OCI-LY7 (cell line): ENCODE measurements at regions not wholly inside any gene's neighbourhood (a gene's known extent, or its start where the extent isn't known, plus 50 kb on each side); places are given as distances from the start of the nearest gene placed in this dataset.

ENCODE experiments used
- BruUV-seq: library from RNA; stranded (reverse); fragments of 400-500 nt; replicated peaks from 2 replicates; lab custom pipeline; 2021; lab: Mats Ljungman, UMichigan
- CTCF ChIA-PET: fragments of 300-600 bp; sonication (Branson Sonifier 250); formaldehyde crosslinking; loops from one replicate; lab custom pipeline; 2022; ENCODE audit warnings: antibody characterized with exemption; ENCODE audit not compliant: unreplicated experiment; lab: Charles Lee
- POLR2A ChIA-PET: fragments of 300-600 bp; sonication (Branson Sonifier 250); formaldehyde crosslinking; loops from one replicate; lab custom pipeline; 2022; ENCODE audit warnings: antibody characterized with exemption; lab: Charles Lee
- DNase-seq: peaks from one replicate; pipeline ENCODE4 v3.0.0-alpha.2; 2015; ENCODE audit warnings: low spot score
- H2AFZ ChIP-seq: fragments of 200-600 bp; sonication (generic), shearing (Covaris generic); 2 replicates; pipeline ENCODE4 v1.6.1; 2014; ENCODE audit warnings: mild to moderate bottlenecking, antibody characterized with exemption, low read length, moderate library complexity
- H3K27ac ChIP-seq: fragments of 200-600 bp; sonication (generic); 2 replicates; pipeline ENCODE4 v1.5.1; 2014; ENCODE audit warnings: mixed run types, low read depth, mild to moderate bottlenecking, moderate library complexity, low read length, inconsistent platforms; ENCODE audit not compliant: poor library complexity, severe bottlenecking
- H3K36me3 ChIP-seq: fragments of 200-600 bp; sonication (generic); 2 replicates; pipeline ENCODE4 v1.6.1; 2014; ENCODE audit warnings: mild to moderate bottlenecking, antibody characterized with exemption, low read length, moderate library complexity, mixed read lengths; ENCODE audit not compliant: insufficient read depth
- H3K4me1 ChIP-seq: fragments of 200-600 bp; sonication (generic); 2 replicates; pipeline ENCODE4 v1.5.1; 2014; ENCODE audit warnings: mild to moderate bottlenecking, low read length; ENCODE audit not compliant: insufficient read depth, poor library complexity, severe bottlenecking
- H3K4me2 ChIP-seq: fragments of 200-600 bp; sonication (generic); 2 replicates; pipeline ENCODE4 v1.6.1; 2014; ENCODE audit warnings: mild to moderate bottlenecking, low read length
- H3K4me3 ChIP-seq: fragments of 200-600 bp; sonication (generic); 2 replicates; pipeline ENCODE4 v1.5.1; 2014; ENCODE audit warnings: mild to moderate bottlenecking, low read depth, low read length; ENCODE audit not compliant: poor library complexity, severe bottlenecking
- H3K79me2 ChIP-seq: fragments of 200-600 bp; sonication (generic); 2 replicates; pipeline ENCODE4 v1.6.1; 2016; ENCODE audit warnings: low read depth, mild to moderate bottlenecking, low read length, moderate library complexity, mixed read lengths; ENCODE audit not compliant: insufficient read depth
- H3K9me2 ChIP-seq: fragments of 200-600 bp; sonication (generic); 2 replicates; pipeline ENCODE4 v1.6.1; 2016; ENCODE audit warnings: mild to moderate bottlenecking, low read length, mixed read lengths; ENCODE audit not compliant: insufficient read depth
- H3K9me3 ChIP-seq: fragments of 200-600 bp; sonication (generic); 2 replicates; pipeline ENCODE4 v1.6.1; 2014; ENCODE audit warnings: mild to moderate bottlenecking, mixed run types, low read length, mixed read lengths
- H4K20me1 ChIP-seq: fragments of 200-600 bp; sonication (generic); 2 replicates; pipeline ENCODE4 v1.6.1; 2014; ENCODE audit warnings: mild to moderate bottlenecking, antibody characterized with exemption, low read length, moderate library complexity, mixed read lengths; ENCODE audit not compliant: insufficient read depth
- CTCF ChIP-seq: fragments of 200-600 bp; sonication (generic); conservative IDR thresholded peaks from 2 replicates; pipeline ENCODE4 v1.5.1; 2014; ENCODE audit warnings: mild to moderate bottlenecking, antibody characterized with exemption, low read length, moderate library complexity, mixed read lengths
- EZH2phosphoT487 ChIP-seq: fragments of 200-600 bp; sonication (generic); IDR thresholded peaks from 2 replicates; pipeline ENCODE4 v1.6.1; 2018; ENCODE audit warnings: low read depth, borderline replicate concordance, mild to moderate bottlenecking, mixed run types, antibody characterized with exemption, low read length, moderate library complexity, mixed read lengths
- intact Hi-C: fragments of 100-400 bp; cut with micrococcal nuclease; formaldehyde crosslinking; loops from one replicate; pipeline ENCODE4 v1.10.0; 2022; ENCODE audit not compliant: unreplicated experiment

DNA sequence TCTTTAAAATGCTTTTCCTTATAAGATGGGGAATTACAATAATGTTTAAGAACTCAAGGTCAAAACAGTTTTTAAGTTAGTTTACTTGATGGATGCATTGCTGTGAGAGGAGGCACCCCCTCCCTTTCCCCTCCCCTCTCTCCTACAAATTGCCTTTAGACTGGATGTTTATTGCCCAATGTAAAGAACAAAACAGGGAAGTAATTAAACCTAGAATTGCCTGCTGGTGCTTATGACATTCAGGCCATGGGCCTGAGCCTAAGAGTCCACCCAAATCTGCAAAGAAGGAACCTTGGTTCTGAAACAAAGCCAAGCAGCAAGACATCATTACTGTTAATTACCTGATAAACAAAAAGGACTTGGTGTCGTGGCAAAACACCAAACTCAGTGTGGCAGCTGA is 630.3 kb downstream of the ISL1 start:
- Histone ChIP-seq H3K9me3 (no peaks in the 10 kb centered on the region), H3K27ac (no peak overlapping the region), H3K79me2 (no peaks in the 10 kb centered on the region), H3K36me3 (no peaks in the 10 kb centered on the region), H3K4me3 (no peak overlapping the region), H3K4me1 (no peaks in the 10 kb centered on the region), H4K20me1 (no peaks in the 10 kb centered on the region), H3K4me2 (no peak overlapping the region), H3K9me2 (no peaks in the 10 kb centered on the region), H2AFZ (no peak overlapping the region)
- TF ChIP-seq EZH2phosphoT487 (no peak), CTCF (no peak)
- DNase-seq = no peak
- intact Hi-C loops = no loop called here
- BruUV-seq = no TSS peak
- CTCF ChIA-PET = no interaction called here
- POLR2A ChIA-PET = no interaction called here

- H3K4me1 ChIP-seq = no peaks in the 10 kb centered on the region
- no peaks in the 10 kb centered on the region for H3K36me3 ChIP-seq
- no peak overlapping the region for H3K27ac ChIP-seq
- no peaks in the 10 kb centered on the region for H3K9me2 ChIP-seq
- DNase-seq = no peak
- intact Hi-C loops = no loop called here
- no peak for TF ChIP-seq EZH2phosphoT487
- no peak for TF ChIP-seq CTCF
- CTCF ChIA-PET = no interaction called here
- H3K9me3 ChIP-seq = no peaks in the 10 kb centered on the region
- H3K79me2 ChIP-seq = no peaks in the 10 kb centered on the region
- no peak overlapping the region for H2AFZ ChIP-seq
- no peak overlapping the region for H3K4me2 ChIP-seq
- H3K4me3 ChIP-seq = no peak overlapping the region
- POLR2A ChIA-PET = interaction anchor here (0.6 to 1.0 kb wide), 2 partner anchors 11 to 1809 kb away, joined by 3 read pairs; no protein-coding TSS in a partner anchor
- no peaks in the 10 kb centered on the region for H4K20me1 ChIP-seq
- BruUV-seq = no TSS peak
Observed at GRCh38 chr5:52015760-52016159, 632.5 kb downstream of the ISL1 start.

- no peaks in the 10 kb centered on the region for H4K20me1 ChIP-seq
- ChIA-PET POLR2A (no interaction called here), CTCF (no interaction called here)
- no peaks in the 10 kb centered on the region for H3K79me2 ChIP-seq
- no peak overlapping the region for H2AFZ ChIP-seq
- TF ChIP-seq CTCF (no peak), EZH2phosphoT487 (no peak)
- no peak for DNase-seq
- H3K9me3 ChIP-seq = no peaks in the 10 kb centered on the region
- no TSS peak for BruUV-seq
- H3K36me3 ChIP-seq = no peaks in the 10 kb centered on the region
- no peaks in the 10 kb centered on the region for H3K9me2 ChIP-seq
- no peaks in the 10 kb centered on the region for H3K4me1 ChIP-seq
- H3K4me3 ChIP-seq = no peak overlapping the region
- no peak overlapping the region for H3K27ac ChIP-seq
- intact Hi-C loops = no loop called here
- no peak overlapping the region for H3K4me2 ChIP-seq
Observed at GRCh38 chr5:52017567-52017966, 634.3 kb downstream of the ISL1 start.
